ENCODE measurements at regions not wholly inside any gene's neighbourhood (a gene's known extent, or its start where the extent isn't known, plus 50 kb on each side); places are given as distances from the start of the nearest gene placed in this dataset.

DNA sequence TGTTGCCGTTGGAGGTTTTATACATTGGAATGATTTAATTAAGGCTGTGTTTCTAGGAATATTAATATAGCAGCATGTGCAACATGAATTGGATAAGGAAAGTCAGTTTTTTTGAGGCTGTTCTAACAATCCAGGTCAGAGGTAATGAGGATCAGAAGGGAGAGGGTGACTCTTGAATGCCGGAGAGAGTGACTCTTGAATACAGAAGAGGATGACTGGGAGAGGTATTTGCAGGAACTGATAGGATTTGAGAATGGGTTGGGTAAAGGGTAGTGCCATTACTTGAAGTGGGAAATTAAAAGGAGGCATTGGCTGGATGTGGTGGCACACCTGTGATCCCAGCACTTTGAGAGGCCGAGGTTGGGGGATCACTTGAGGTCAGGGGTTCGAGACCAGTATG lies 55.6 kb upstream of the MACF1 start:
- Histone ChIP-seq H3K4me2 (ENCODE audit: control insufficient read depth, extremely low read depth, insufficient read depth, low read depth, low read length) (no peak overlapping the region), H4K20me1 (ENCODE audit: control insufficient read depth, extremely low read depth, insufficient read depth, low read length) (peaks cover 5% of the 10 kb centered on the region), H3K79me2 (ENCODE audit: control insufficient read depth, insufficient read depth, low read length) (peaks cover 91% of the 10 kb centered on the region), H3K9me3 (ENCODE audit: control insufficient read depth, low read depth, low read length) (no peaks in the 10 kb centered on the region), H3K27ac (ENCODE audit: control insufficient read depth, insufficient read depth, low read length) (no peak overlapping the region), H3K27me3 (ENCODE audit: control insufficient read depth, extremely low read depth, insufficient read depth, low read length) (no peaks in the 10 kb centered on the region), H3K4me1 (ENCODE audit: control insufficient read depth, extremely low read depth, insufficient read depth, low read length) (peaks cover 46% of the 10 kb centered on the region), H3K4me3 (ENCODE audit: control insufficient read depth in 2 of 3, extremely low read depth in 1 of 3, insufficient read depth in 2 of 3, low read depth in 1 of 3, low read length in 3 of 3) (no peak overlapping the region), H3K9me1 (ENCODE audit: control insufficient read depth, extremely low read depth, insufficient read depth, low read length) (peaks cover 5% of the 10 kb centered on the region), H3K36me3 (ENCODE audit: control insufficient read depth in 2 of 2, extremely low read depth in 1 of 2, insufficient read depth in 2 of 2, low read length in 2 of 2) (peaks cover 2 to 5% of the 10 kb centered on the region in 2 experiments), H3K9ac (ENCODE audit: control insufficient read depth, extremely low read depth, insufficient read depth, low read length) (no peak overlapping the region), H2AFZ (ENCODE audit: control insufficient read depth, low read length) (no peak overlapping the region)
- FAIRE-seq, result no peak
- dilution Hi-C loops (cut with MboI; ENCODE audit: extremely low pct_ligation_motif_present, low sequenced_read_pairs), result no loop called here
- no peak for DNase-seq (ENCODE audit: low read depth, low spot score)
- TF ChIP-seq, protein P1, sequence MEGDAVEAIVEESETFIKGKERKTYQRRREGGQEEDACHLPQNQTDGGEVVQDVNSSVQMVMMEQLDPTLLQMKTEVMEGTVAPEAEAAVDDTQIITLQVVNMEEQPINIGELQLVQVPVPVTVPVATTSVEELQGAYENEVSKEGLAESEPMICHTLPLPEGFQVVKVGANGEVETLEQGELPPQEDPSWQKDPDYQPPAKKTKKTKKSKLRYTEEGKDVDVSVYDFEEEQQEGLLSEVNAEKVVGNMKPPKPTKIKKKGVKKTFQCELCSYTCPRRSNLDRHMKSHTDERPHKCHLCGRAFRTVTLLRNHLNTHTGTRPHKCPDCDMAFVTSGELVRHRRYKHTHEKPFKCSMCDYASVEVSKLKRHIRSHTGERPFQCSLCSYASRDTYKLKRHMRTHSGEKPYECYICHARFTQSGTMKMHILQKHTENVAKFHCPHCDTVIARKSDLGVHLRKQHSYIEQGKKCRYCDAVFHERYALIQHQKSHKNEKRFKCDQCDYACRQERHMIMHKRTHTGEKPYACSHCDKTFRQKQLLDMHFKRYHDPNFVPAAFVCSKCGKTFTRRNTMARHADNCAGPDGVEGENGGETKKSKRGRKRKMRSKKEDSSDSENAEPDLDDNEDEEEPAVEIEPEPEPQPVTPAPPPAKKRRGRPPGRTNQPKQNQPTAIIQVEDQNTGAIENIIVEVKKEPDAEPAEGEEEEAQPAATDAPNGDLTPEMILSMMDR (optimal IDR thresholded peaks at IDR 0.05 in 1 of 3, IDR thresholded peaks at IDR 0.05 in 1 of 3, conservative IDR thresholded peaks at IDR 0.05 in 1 of 3; ENCODE audit: extremely low read depth in 1 of 3, insufficient read depth in 2 of 3, low read length in 3 of 3), result no peak
- no peak for TF ChIP-seq EZH2 (IDR thresholded peaks at IDR 0.05; ENCODE audit: low read length)

DNA sequence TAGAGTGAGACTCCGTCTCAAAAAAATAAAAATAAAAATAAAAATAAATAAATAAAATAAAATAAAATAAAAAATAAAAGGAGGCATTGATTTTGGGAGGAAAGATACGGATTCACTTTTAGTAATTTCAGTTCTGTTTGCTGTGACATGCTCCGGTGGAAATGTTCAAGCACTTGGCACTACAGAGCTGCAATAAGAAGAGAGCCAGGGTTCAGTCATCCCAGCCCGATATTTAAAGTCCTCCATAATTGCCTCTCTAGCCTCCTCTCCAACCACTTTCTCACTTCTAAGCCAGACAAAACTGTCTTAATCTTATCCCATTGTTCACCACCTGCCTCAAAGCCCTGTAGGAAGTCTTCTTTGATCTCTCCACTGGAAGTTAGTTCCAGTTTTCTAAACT lies 55.0 kb upstream of the MACF1 start:
- Histone ChIP-seq H3K4me2 (ENCODE audit: control insufficient read depth, extremely low read depth, insufficient read depth, low read depth, low read length) (no peak overlapping the region), H3K4me3 (ENCODE audit: control insufficient read depth in 2 of 3, extremely low read depth in 1 of 3, insufficient read depth in 2 of 3, low read depth in 1 of 3, low read length in 3 of 3) (no peak overlapping the region), H3K9me1 (ENCODE audit: control insufficient read depth, extremely low read depth, insufficient read depth, low read length) (peaks cover 5% of the 10 kb centered on the region), H3K9me3 (ENCODE audit: control insufficient read depth, low read depth, low read length) (no peaks in the 10 kb centered on the region), H3K4me1 (ENCODE audit: control insufficient read depth, extremely low read depth, insufficient read depth, low read length) (peaks cover 46% of the 10 kb centered on the region), H3K27ac (ENCODE audit: control insufficient read depth, insufficient read depth, low read length) (no peak overlapping the region), H3K27me3 (ENCODE audit: control insufficient read depth, extremely low read depth, insufficient read depth, low read length) (no peaks in the 10 kb centered on the region), H2AFZ (ENCODE audit: control insufficient read depth, low read length) (no peak overlapping the region), H3K9ac (ENCODE audit: control insufficient read depth, extremely low read depth, insufficient read depth, low read length) (no peak overlapping the region), H3K79me2 (ENCODE audit: control insufficient read depth, insufficient read depth, low read length) (peaks cover 90% of the 10 kb centered on the region), H4K20me1 (ENCODE audit: control insufficient read depth, extremely low read depth, insufficient read depth, low read length) (peaks cover 8% of the 10 kb centered on the region), H3K36me3 (ENCODE audit: control insufficient read depth in 2 of 2, extremely low read depth in 1 of 2, insufficient read depth in 2 of 2, low read length in 2 of 2) (peaks cover 2 to 5% of the 10 kb centered on the region in 2 experiments)
- DNase-seq (ENCODE audit: low read depth, low spot score) (no peak), FAIRE-seq (no peak)
- dilution Hi-C loops (cut with MboI; ENCODE audit: extremely low pct_ligation_motif_present, low sequenced_read_pairs), result no loop called here
- TF ChIP-seq, protein P1 (optimal IDR thresholded peaks at IDR 0.05 in 1 of 3, IDR thresholded peaks at IDR 0.05 in 1 of 3, conservative IDR thresholded peaks at IDR 0.05 in 1 of 3; ENCODE audit: extremely low read depth in 1 of 3, insufficient read depth in 2 of 3, low read length in 3 of 3), result no peak
- no peak for TF ChIP-seq EZH2 (IDR thresholded peaks at IDR 0.05; ENCODE audit: low read length)
